Thyroid gland (tissue), 4 donors: ENCODE measurements at regions not wholly inside any gene's neighbourhood (a gene's known extent, or its start where the extent isn't known, plus 50 kb on each side); places are given as distances from the start of the nearest gene placed in this dataset.

Experiments used
- CTCF ChIP-seq, 6 experiments: fragments of 200-600 bp in 3 of 6; fragments of 450-650 bp in 3 of 6; sonication (generic) in 3 of 6; IDR thresholded peaks; one replicate each; pipeline ENCODE4 v1.5.1; 2016 to 2019; ENCODE audit warnings: antibody characterized with exemption in 6 of 6, mild to moderate bottlenecking in 2 of 6, inconsistent platforms in 1 of 6, moderate library complexity in 1 of 6
- POLR2A ChIP-seq, 2 donors: fragments of 450-650 bp; IDR thresholded peaks; one replicate each; pipeline ENCODE4 v1.6.1; 2017; ENCODE audit warnings: antibody characterized with exemption in 2 of 2, mild to moderate bottlenecking in 2 of 2, moderate library complexity in 1 of 2

GRCh38 chrX:150017868-150018267, 79.6 kb upstream of the EOLA2 start:
- no peak for TF ChIP-seq CTCF (IDR thresholded peaks at IDR 0.05)
- TF ChIP-seq POLR2A (IDR thresholded peaks at IDR 0.05): no peak
